NCI-H187 treated with DMSO at 0.1 percent for 48 hours (cell line): ENCODE measurements at regions not wholly inside any gene's neighbourhood (a gene's known extent, or its start where the extent isn't known, plus 50 kb on each side); places are given as distances from the start of the nearest gene placed in this dataset.
"Not testable (repeated sequence)": the region's sequence is repeated elsewhere in the genome, so short reads cannot be mapped to it uniquely, and the experiment has no call there.

ENCODE experiments used
- DNase-seq: peaks from one replicate; lab custom pipeline; 2025; lab: John Stamatoyannopoulos, UW

DNA sequence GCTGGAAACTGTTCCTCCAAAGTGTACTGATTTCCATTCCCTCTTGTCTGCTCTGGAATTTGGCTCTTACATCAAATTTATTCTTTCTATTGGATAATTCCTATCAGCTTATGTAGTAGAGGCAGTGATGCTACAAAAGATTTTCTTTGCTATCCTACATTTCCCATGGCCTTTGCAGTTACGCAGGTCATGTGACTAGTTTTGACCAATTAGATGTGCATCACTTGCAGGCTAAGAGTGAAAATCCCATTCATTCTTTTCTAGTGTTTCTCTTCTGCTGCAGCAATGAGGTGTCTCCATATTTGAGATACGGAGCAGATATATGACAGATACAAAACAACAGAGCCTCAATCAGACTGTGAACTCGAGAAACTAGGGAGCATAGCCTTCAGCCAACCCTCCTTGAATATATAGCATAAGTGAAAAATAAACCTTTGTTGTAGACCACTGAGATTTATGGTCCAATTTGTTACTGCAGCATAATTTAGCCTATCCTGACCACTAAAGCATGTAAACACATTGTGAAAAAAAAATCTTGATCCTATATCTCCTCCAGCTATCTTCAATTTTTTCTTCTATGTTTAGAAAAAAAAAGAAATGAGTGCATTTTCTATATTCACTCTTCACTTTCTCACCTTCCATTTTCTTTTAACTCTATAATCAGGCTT is 102.0 kb downstream of the HNMT start:
- DNase-seq: no peak

DNA sequence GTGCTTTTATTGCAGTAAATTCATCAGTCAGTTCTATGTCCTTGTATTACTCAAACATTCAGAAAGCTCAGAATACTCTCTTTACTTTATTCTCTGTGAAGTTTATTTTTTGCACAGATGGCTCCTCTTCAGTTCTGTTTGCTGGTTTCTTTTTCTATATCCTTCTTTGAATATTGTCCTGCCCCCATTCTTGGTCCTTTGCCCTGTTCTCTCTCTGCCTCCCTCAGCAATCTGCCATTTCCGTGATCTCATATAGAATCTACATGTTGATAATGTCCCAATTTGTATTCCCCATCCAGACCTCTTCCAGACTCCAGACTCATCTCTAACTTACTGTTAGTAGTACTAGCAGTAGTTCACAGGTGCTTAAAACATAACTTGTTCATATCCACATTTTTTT is 102.6 kb downstream of the HNMT start:
- no peak for DNase-seq

DNA sequence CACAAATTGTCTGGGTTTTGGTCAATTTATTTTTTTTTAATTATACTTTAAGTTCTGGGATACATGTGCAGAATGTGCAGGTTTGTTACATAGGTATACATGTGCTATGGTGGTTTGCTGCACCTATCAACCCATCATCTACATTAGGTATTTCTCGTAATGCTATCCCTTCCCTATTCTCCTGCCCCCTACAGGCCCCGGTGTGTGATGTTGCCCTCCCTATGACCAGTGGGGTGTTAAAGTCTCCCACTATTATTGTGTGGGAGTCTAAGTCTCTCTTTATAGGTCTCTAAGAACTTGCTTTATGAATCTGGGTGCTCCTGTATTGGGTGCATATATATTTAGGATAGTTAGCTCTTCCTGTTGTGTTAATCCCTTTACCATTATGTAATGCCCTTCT is 104.4 kb downstream of the HNMT start:
- DNase-seq: not testable (repeated sequence)

DNA sequence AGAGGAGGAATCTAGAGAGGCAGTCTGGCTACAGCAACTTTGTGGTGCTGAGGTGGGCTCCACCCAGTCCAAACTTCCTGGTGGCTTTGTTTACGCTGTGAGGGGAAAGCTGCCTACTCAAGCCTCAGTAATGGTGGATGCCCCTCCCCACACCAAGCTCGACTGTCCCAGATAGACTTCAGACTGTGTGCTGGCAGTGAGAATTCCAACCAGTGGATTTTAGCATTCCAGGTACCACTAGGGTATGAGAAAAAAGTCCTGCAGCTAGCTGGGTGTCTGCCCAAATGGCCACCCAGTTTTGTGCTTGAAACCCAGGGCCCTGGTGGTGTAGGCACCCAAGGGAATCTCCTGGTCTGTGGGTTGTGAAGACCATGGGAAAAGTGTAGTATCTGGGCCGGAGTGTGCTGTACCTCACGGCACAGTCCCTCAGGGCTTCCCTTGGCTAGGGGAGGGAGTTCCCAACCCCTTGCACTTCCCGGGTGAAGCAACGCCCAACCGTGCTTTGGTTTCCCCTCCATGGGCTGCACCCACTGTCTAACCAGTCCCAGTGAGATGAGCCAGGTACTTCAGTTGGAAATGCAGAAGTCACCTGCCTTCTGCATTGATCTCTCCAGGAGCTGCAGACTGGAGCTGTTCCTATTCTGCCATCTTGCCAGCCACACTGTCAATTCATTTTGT is 106.9 kb downstream of the HNMT start:
- not testable (repeated sequence) for DNase-seq

DNA sequence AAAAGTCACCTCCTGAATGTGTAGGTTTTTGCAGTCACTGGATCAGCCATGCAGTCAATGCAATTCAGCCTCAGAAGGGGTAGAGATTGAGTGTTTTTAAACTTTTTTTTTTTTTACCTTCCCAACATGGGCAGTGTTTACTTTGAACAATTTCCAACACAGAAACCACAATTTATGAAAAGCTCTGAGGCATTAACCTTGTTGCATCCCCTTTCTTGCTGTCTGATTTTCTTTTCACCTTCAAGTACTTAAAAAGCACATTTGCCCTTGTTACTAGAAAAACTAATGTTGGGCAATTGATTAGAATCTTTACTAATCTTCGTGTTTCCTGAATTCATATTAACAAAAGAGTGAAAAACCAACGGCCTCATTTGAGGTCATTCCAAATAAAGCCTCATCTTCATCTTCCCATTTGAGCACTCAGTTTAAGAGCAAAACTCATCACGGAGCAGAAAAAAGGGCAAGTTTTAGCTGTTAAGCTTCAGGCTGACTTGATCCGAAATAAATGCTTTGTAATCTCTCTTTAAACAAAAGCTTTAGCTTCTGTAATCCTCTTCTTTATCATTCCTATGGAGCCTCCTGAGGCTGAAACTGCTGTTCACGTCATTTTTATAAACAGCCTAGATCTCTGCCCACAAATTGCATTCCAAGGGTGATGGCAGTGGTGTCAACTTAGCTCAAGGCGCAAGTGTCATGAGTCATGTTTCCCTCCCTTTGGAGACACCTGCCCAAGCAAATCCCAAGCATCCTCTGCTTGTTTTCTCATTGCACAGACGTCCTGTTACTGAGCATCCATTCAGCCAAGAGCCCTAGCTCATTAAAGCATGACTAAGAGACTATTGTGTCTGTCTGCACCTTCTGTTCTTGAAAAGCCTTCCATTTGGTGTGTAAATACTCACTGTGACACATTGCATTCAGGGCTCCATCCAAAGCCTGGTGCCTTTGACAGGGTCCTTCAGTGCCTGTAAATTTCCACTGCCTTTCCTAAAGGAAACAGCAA is 107.7 kb downstream of the HNMT start:
- DNase-seq: peak; percentile 64

DNA sequence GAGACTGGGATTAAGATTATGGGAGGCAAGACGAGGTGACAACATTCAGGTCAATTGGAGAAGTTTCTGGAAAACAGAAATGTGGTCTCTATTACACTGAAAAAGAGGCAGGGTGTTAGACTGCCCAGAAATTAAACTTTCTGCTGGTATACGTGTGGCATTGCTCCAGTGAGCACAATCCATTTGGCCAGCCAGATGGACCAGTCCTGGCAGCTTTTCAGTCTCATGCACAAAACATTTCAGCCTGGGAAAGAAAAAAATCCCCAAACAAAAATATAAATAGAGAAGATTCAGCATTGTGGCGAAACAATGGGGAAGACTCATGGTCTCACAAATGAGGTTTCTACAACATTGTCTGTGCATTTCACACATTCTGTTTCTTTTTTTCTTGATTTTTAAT is 113.9 kb downstream of the HNMT start:
- no peak for DNase-seq

DNA sequence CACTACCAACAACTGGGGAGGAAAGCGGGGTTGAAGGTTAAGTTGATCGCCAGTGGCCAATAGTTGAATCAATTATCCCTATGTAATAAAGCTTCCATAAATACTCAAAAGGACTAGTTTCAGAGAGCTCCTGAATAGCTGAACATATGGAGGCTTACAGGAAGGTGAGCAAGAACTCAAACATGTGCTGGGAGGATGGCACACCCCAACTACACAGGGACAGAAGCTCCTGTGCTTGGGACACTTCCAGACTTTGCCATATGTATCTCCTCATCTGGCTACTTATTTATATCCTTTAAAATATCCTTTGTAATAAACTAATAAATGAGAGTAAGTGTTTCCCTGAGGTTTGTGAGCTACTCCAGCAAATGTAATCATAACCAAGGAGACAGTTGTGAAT is 115.7 kb downstream of the HNMT start:
- no peak for DNase-seq

DNA sequence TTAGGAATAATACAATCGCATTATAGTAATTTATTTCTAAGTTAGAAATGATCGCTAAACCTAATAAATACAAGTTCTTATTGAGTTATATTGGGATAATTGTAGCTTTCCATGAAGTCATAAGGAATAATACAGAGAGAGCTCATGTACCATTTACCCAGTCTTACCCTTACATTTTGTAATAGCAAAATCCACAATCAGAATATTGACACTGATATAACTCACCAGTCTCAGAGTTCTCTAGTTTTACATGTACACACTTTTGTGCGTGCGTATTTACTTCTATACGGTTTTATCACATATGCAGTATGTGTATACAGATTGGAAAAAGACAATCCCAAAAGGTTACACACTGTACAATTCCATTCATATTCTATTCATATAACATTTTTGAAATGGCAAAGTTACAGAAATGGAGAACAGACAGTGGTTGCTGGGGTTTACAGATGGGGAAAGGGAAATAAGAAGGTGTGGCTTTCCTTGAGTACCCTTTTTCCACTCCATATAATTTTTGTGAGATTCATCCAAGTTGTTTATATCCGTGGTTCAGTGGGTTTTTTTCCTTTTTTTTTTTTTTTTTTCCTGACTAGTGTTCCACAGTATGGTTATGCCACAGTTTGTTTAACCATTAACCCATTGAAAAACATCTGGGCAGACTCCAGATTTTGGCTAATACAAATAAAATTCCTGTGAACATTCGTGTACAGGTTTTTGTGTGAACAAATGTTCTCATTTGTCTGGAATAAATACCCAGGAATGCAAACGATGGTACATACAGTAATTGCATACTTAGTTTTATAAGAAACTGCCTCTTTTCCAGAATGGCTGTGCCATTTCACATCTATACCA is 117.2 kb downstream of the HNMT start:
- DNase-seq: no peak

DNA sequence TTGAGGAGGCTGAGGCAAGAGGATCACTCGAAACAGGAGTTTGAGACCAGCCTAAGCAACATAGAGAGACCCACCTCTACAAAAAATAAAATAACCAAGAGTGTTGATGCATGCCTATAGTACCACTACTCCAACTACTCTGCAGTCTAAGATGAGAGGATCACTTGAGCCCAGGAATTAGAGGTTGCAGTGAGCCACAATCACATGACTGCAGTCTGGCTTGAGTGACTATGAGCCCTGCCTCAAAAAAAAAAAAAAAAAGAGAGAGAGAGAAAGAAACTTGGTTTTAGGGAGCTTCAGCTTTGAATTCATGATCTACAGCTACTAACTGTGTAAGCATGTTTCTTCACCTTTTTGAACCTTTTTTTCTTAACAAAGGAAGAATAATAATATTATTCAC is 119.9 kb downstream of the HNMT start:
- no peak for DNase-seq

DNA sequence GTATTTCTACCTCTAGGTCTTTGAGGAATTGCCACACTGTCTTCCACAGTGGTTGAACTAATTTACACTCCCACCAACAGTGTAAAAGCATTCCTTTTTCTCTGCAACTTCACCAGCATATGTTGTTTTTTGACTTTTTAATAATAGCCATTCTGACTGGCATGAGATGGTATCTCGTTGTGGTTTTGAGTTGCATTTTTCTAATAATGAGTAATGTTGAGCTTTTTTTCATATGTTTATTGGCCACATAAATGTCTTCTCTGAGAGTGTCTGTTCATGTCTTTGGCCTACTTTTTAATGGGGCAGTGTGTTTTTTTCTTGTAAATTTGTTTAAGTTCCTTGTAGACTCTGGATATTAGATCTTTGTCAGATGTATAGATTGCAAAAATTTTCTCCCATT is 121.2 kb downstream of the HNMT start:
- DNase-seq: not testable (repeated sequence)

DNA sequence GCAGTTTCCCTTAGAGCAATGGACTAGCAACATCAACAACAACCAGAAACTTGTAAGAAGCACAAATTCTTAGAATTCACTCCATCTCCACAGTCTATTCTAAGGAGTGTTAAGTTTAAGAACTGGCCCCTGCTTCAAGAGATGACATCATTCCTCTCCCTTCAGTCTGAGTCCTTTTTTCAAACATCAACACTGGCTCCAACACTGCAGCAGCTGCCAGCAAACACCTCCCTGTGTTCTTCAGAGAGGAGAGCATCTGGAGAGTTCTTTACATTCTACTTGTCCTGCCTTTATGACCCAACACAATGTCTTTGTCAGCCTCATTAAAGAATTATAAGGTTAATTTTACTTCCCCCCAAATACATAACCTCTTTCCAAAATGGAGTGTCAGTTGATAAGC is 122.3 kb downstream of the HNMT start:
- DNase-seq: no peak

DNA sequence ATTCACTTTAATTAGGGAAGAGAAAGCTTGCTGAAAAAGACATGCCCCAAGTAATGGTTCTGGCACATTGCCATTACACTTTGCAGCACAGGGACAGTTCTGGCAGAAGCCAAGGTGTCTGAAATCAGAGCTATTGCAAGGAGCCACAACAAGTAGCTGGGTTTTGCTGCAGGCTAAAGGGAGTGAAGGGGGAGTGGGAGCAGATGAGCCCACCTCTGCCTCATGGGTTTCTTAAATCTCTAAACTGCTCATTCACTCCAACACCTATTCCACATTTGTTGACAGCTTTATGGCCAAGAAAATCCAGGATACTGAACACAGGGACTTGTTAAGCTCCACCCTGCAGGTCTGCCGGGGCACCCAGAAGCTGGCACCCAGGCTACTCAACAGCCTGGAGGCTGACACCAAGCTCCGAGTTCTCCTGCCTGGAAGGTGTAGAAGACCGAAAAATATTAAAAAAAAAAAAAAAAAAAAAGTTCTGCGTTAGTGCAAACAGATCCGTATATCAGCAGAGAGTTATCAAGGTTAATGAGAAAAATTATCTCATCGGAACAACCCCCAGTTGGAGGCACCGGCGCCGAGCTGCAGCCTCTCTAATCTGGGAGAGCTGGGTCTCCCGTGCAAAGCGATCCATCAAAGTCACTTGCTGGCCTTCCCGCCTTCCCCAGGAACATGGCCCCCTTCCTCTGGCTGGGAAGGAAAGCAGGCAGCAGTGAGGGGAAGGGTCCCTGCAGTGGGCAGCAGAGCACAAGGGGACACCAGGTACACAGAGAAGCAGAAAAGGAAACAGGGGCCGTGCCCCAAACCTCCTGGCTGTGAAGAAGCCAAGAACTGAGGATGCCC is 123.7 kb downstream of the HNMT start:
- no peak for DNase-seq

DNA sequence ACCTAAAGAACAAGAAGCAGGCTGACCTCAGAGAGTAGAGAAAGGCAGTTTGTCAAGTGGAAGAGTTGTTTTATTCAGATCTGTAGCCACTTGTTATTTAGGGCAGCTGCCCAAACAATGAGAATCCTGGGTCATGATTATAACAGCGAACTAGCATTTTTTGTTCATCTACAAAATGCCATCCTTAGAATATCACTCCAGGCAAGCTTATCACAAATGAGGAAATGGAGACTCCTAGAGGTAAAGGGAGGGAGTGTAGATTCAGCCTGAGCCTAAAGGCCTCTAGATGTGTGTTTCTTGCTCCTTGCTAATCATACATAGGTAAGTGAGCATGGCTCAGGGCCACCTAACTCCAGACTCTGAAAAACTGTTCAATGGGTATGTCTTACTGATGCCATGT is 126.1 kb downstream of the HNMT start:
- no peak for DNase-seq

DNA sequence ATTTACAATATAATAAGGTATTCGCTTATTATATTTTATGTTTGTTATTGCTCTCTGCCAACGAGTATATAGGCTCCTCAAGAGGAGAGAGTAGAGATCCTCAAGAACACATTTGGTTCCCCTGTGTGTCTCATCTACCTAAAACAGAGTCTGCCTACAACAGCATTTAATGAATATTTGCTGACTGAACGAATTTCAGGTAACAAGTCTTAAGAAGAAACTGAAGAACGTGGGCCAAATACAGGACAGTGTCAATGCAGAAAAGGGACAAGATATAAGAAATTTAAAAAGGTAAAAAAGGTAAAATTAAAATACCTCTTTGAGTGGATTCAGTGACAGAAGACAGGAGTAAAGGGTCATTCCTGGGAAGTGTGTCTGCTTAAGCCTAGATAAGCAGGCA is 129.2 kb downstream of the HNMT start:
- no peak for DNase-seq

DNA sequence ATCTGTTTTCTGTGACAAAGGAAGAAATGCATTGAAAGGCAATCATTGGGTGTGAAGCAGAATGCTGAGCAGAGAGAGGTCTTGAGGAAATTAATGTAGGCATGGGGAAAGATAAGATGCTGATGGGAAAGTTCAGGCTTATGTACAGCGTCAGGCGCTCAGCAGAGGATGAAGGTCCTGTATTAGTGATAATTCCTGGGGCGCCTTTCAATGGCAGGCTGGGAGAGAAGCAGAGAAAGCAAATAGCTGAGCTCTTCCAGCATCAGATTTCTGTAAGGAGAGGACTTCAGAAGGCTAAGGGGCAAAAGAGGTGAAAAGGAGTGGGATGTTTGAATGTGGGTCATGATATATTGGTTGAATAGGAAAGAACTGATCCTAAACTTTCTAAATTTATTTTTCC is 129.8 kb downstream of the HNMT start:
- DNase-seq: no peak

DNA sequence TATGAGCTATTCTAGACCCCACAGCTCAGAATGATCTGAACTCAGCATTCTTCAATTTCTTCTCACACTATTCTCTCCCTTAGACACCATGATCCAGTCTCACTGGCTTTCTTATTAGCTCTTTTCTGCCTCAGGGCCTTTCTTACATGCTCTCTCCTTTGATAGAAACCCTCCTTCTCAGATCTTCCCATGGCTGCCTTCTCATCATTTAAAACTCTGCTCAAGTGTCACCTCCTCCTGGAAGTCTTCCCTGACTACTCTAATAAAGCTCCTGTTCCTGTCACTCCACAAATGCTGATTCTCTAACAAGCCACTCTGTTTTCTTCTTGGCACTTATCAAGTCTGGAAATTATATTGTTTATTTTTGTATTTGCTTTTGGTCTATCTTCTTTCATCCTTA is 131.1 kb downstream of the HNMT start:
- no peak for DNase-seq

DNA sequence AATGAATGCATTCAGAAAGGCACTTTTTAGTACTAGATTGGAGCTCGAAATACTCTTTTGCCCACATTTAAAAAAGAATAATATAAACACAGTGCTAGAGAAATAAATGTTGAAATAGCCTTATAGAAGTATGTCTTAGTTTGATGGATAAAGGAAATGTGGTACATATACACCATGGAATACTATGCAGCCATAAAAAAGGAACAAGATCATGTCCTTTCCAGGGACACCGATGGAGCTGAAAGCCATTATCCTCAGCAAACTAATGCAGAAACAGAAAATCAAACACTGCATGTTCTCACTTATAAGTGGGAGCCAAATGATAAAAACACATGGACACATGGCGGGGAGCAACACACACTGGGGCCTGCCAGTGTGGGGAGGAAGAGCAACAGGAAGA is 135.0 kb downstream of the HNMT start:
- DNase-seq: not testable (repeated sequence)

DNA sequence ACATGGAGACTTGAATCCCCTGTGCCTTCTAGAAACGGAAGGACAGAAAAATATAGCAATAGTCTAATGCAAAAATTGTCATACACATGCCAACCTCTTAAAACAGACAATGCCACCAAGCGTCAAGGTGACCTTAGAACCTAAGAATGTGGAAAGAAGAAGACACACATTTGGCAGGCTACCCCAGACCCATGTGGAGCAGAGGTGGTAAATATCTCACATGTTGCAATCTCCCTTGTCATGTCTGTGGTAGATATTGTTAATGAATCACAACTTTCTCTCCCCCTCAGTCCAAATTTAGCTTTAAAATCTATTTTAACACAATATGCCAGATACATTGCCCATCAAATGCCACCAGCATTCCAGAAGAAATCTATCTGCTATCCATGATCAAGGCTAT is 137.4 kb downstream of the HNMT start:
- DNase-seq: no peak

DNA sequence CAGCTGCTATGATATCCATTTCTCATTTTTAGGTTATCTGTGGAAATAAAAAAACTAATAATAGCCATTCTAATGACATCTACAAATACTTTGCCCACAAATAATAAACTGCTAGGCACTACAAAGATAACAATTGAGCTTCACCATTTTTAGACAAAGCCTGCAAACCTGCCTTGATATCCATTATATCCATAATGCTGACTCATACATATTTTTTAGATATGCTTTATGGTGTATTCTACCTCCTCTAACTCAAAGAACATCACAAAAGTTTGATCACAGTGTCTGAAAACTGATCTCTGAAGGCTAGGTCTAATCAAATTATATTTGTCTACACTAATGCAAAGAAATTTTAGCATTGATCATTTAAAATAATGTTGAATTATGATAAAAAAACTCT is 138.4 kb downstream of the HNMT start:
- no peak for DNase-seq

DNA sequence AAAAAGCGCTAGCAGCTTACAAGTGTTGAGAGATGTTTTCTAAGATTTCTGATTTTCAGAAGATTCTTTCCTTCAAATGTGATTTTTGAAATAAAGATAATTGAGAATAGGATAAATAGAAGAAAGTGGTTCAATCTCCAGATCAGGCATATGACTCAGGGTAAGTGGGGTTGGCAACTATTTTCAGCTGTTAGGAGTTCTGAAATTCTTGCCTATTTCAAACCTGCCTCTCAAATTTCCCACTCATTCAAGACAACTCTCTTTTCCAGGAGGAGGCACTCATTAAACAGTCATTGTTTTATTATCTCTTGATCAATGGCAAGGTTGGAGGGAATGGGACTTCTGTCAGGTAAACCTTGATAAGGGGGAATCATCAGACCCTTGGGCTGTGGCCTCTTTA is 138.9 kb downstream of the HNMT start:
- DNase-seq: no peak

DNA sequence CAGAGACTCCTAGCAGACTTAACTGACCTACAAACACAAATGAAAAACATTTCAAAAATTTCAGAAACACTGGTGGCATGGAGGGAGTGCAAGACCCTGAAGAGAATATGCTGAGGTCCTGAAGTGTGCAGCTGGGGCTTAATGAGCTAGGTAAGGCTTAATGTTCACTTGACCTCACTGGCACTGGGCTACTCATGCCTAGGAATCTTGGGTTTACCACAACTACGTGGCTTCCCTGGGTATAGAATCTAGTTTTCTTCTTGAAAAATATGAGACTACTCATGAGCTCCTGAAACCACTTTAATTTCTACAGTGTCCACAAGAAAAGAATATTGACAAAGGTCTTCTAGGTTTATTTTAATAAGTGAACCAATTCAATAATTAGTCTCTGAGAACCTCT is 139.8 kb downstream of the HNMT start:
- no peak for DNase-seq
